Neuronal stem cell (in vitro differentiated cells): ENCODE measurements at regions not wholly inside any gene's neighbourhood (a gene's known extent, or its start where the extent isn't known, plus 50 kb on each side); places are given as distances from the start of the nearest gene placed in this dataset.

ENCODE experiments used
- DNase-seq: peaks from one replicate; pipeline ENCODE4 v3.0.0-alpha.2; 2013; ENCODE audit warnings: low spot score
- H2AFZ ChIP-seq: one replicate; pipeline ENCODE4 v1.6.1; 2013; ENCODE audit warnings: mild to moderate bottlenecking, low read length, inconsistent platforms
- H2AK5ac ChIP-seq: 2 replicates; pipeline ENCODE4 v1.6.1; 2013; ENCODE audit warnings: low read depth, mild to moderate bottlenecking, inconsistent platforms, low read length, moderate library complexity, mixed read lengths
- H2BK120ac ChIP-seq: 2 replicates; pipeline ENCODE4 v1.6.1; 2013; ENCODE audit warnings: low read depth, mild to moderate bottlenecking, inconsistent platforms, low read length, moderate library complexity, mixed read lengths
- H2BK12ac ChIP-seq: one replicate; pipeline ENCODE4 v1.6.1; 2013; ENCODE audit warnings: low read length, inconsistent platforms
- H2BK15ac ChIP-seq: 2 replicates; pipeline ENCODE4 v1.6.1; 2013; ENCODE audit warnings: mild to moderate bottlenecking, low read length, inconsistent platforms, mixed read lengths
- H2BK5ac ChIP-seq: one replicate; pipeline ENCODE4 v1.6.1; 2013; ENCODE audit warnings: inconsistent platforms, mild to moderate bottlenecking, low read length, moderate library complexity
- H3K14ac ChIP-seq: one replicate; pipeline ENCODE4 v1.6.1; 2013; ENCODE audit warnings: low read length, inconsistent platforms
- H3K18ac ChIP-seq: 2 replicates; pipeline ENCODE4 v1.6.1; 2013; ENCODE audit warnings: low read length, inconsistent platforms
- H3K23ac ChIP-seq: 2 replicates; pipeline ENCODE4 v1.6.1; 2013; ENCODE audit warnings: low read depth, mild to moderate bottlenecking, mixed read lengths, low read length, inconsistent platforms; ENCODE audit not compliant: poor library complexity
- H3K27ac ChIP-seq: replicated peaks from 3 replicates; pipeline ENCODE4 v1.5.1; 2013; ENCODE audit warnings: low read length, inconsistent platforms
- H3K27me3 ChIP-seq, 3 experiments: 2 replicates each; pipeline ENCODE4 v1.6.1; 2013; ENCODE audit warnings: low read length in 3 of 3, mild to moderate bottlenecking in 2 of 3, inconsistent platforms in 1 of 3, low read depth in 1 of 3, mixed read lengths in 1 of 3, moderate library complexity in 1 of 3; ENCODE audit not compliant: control insufficient read depth in 3 of 3, insufficient read depth in 3 of 3
- H3K36me3 ChIP-seq, 2 donors: replicated peaks in 1 of 2; 2 replicates each; pipeline ENCODE4 v1.6.1; 2013; ENCODE audit warnings: low read length in 2 of 2; ENCODE audit not compliant: control insufficient read depth in 2 of 2, insufficient read depth in 2 of 2
- H3K4ac ChIP-seq: 2 replicates; pipeline ENCODE4 v1.6.1; 2013; ENCODE audit warnings: inconsistent platforms, mild to moderate bottlenecking, low read length, moderate library complexity
- H3K4me1 ChIP-seq, 2 donors: 1 replicate in 1 of 2; 2 replicates in 1 of 2; pipeline ENCODE4 v1.6.1; 2013; ENCODE audit warnings: low read length in 2 of 2, low read depth in 1 of 2; ENCODE audit not compliant: control insufficient read depth in 2 of 2, insufficient read depth in 1 of 2
- H3K4me2 ChIP-seq: one replicate; pipeline ENCODE4 v1.6.1; 2013; ENCODE audit warnings: mild to moderate bottlenecking, low read length, inconsistent platforms; ENCODE audit not compliant: insufficient read depth, poor library complexity, severe bottlenecking
- H3K4me3 ChIP-seq, 2 donors: 2 replicates each; pipeline ENCODE4 v1.5.1; 2013; ENCODE audit warnings: low read length in 2 of 2, mild to moderate bottlenecking in 2 of 2, inconsistent platforms in 1 of 2, moderate library complexity in 1 of 2
- H3K79me1 ChIP-seq: one replicate; pipeline ENCODE4 v1.6.1; 2013; ENCODE audit warnings: low read depth, mild to moderate bottlenecking, inconsistent platforms, low read length, moderate library complexity
- H3K9ac ChIP-seq: one replicate; pipeline ENCODE4 v1.6.1; 2013; ENCODE audit warnings: mild to moderate bottlenecking, low read depth, low read length, inconsistent platforms; ENCODE audit not compliant: poor library complexity
- H3K9me3 ChIP-seq, 2 donors: replicated peaks in 1 of 2; 2 replicates each; pipeline versions ENCODE3 to v1.6.1; 2013; ENCODE audit warnings: low read length in 2 of 2, mild to moderate bottlenecking in 2 of 2, inconsistent platforms in 1 of 2, low read depth in 1 of 2, mixed read lengths in 1 of 2, moderate library complexity in 1 of 2; ENCODE audit not compliant: control insufficient read depth in 2 of 2, insufficient read depth in 1 of 2
- H4K8ac ChIP-seq: one replicate; pipeline ENCODE4 v1.6.1; 2013; ENCODE audit warnings: low read depth, mild to moderate bottlenecking, inconsistent platforms, low read length, moderate library complexity
- H4K91ac ChIP-seq: one replicate; pipeline ENCODE4 v1.6.1; 2013; ENCODE audit warnings: low read length, low read depth, mild to moderate bottlenecking, inconsistent platforms; ENCODE audit not compliant: poor library complexity
- WGBS, 2 donors: extraction: QIAGEN DNeasy Blood & Tissue Kit; methylation state at CpG; one replicate each; pipeline ENCODE4 v1.1.7; 2013; ENCODE audit warnings: missing lambda C conversion rate in 2 of 2, mixed read lengths in 1 of 2; ENCODE audit not compliant: insufficient read length in 2 of 2, insufficient replicate concordance in 1 of 2; ENCODE audit errors: extremely low coverage in 2 of 2; 5-methylcytosine and 5-hydroxymethylcytosine counted together

- Histone ChIP-seq H2BK5ac (no peak overlapping the region), H2AFZ (no peak overlapping the region), H2BK15ac (no peak overlapping the region), H3K14ac (no peak overlapping the region), H3K27ac (no peak overlapping the region), H3K4me3 (no peak overlapping the region), H3K4ac (no peak overlapping the region), H3K79me1 (no peaks in the 10 kb centered on the region), H3K23ac (no peak overlapping the region), H4K91ac (no peak overlapping the region), H2BK120ac (no peak overlapping the region), H3K9me3 (no peaks in the 10 kb centered on the region), H2BK12ac (no peak overlapping the region), H4K8ac (no peak overlapping the region), H3K27me3 (no peaks in the 10 kb centered on the region), H3K36me3 (no peaks in the 10 kb centered on the region), H3K4me2 (no peak overlapping the region), H3K4me1 (no peaks in the 10 kb centered on the region), H3K18ac (no peak overlapping the region), H2AK5ac (no peak overlapping the region), H3K9ac (no peak overlapping the region)
- DNase-seq: no peak
- no CpG with 5 or more reads among the region's 2 CpGs for WGBS, 2 donors
Measured at GRCh38 chr5:38168029-38168428, 90.3 kb upstream of the EGFLAM start.

GRCh38 chr5:38167562-38167996, 90.8 kb upstream of the EGFLAM start:
- no peak for DNase-seq
- Histone ChIP-seq H3K4me2 (no peak overlapping the region), H3K14ac (no peak overlapping the region), H3K9me3 (no peaks in the 10 kb centered on the region), H4K91ac (no peak overlapping the region), H3K23ac (no peak overlapping the region), H3K36me3 (no peaks in the 10 kb centered on the region), H3K4me3 (no peak overlapping the region), H2BK15ac (no peak overlapping the region), H2BK120ac (no peak overlapping the region), H3K79me1 (no peaks in the 10 kb centered on the region), H2AFZ (no peak overlapping the region), H2AK5ac (no peak overlapping the region), H3K4me1 (no peaks in the 10 kb centered on the region), H3K27me3 (no peaks in the 10 kb centered on the region), H3K4ac (no peak overlapping the region), H4K8ac (no peak overlapping the region), H3K18ac (no peak overlapping the region), H3K9ac (no peak overlapping the region), H2BK5ac (no peak overlapping the region), H2BK12ac (no peak overlapping the region), H3K27ac (no peak overlapping the region)
- no CpG with 5 or more reads among the region's 12 CpGs for WGBS, 2 donors

GRCh38 chr5:38166832-38167231, 91.5 kb upstream of the EGFLAM start:
- H4K8ac ChIP-seq: no peak overlapping the region
- no peak overlapping the region for H2BK15ac ChIP-seq

GRCh38 chr5:38165435-38165834, 92.9 kb upstream of the EGFLAM start:
- no peak overlapping the region for H3K23ac ChIP-seq
- H4K8ac ChIP-seq: no peak overlapping the region
- H3K9me3 ChIP-seq: no peaks in the 10 kb centered on the region
- H3K14ac ChIP-seq: no peak overlapping the region
- no peak overlapping the region for H3K27ac ChIP-seq
- no peaks in the 10 kb centered on the region for H3K4me1 ChIP-seq
- no peak overlapping the region for H3K4me2 ChIP-seq
- no peak overlapping the region for H2AK5ac ChIP-seq
- no peak overlapping the region for H3K4ac ChIP-seq
- H3K18ac ChIP-seq: no peak overlapping the region
- H2BK15ac ChIP-seq: no peak overlapping the region
- H3K4me3 ChIP-seq: no peak overlapping the region
- no CpG with 5 or more reads among the region's 12 CpGs for WGBS, 2 donors
- H3K36me3 ChIP-seq: no peaks in the 10 kb centered on the region
- H4K91ac ChIP-seq: no peak overlapping the region
- H3K27me3 ChIP-seq: no peaks in the 10 kb centered on the region
- no peak overlapping the region for H2BK120ac ChIP-seq
- DNase-seq: no peak
- no peak overlapping the region for H3K9ac ChIP-seq
- H2AFZ ChIP-seq: no peak overlapping the region
- H3K79me1 ChIP-seq: no peaks in the 10 kb centered on the region
- H2BK5ac ChIP-seq: no peak overlapping the region
- H2BK12ac ChIP-seq: no peak overlapping the region

More at GRCh38 chr5:38166832-38167231, 91.5 kb upstream of the EGFLAM start:
- no peak overlapping the region for H3K4me2 ChIP-seq
- no peak overlapping the region for H3K9ac ChIP-seq
- H2BK120ac ChIP-seq: no peak overlapping the region
- no peaks in the 10 kb centered on the region for H3K79me1 ChIP-seq
- DNase-seq: no peak
- no peak overlapping the region for H3K4ac ChIP-seq
- no peaks in the 10 kb centered on the region for H3K36me3 ChIP-seq
- no CpG with 5 or more reads among the region's 11 CpGs for WGBS, 2 donors
- H3K27ac ChIP-seq: no peak overlapping the region
- H2AK5ac ChIP-seq: no peak overlapping the region
- no peak overlapping the region for H2BK12ac ChIP-seq
- no peak overlapping the region for H3K14ac ChIP-seq
- H4K91ac ChIP-seq: no peak overlapping the region
- H2BK5ac ChIP-seq: no peak overlapping the region
- H3K27me3 ChIP-seq: no peaks in the 10 kb centered on the region
- H3K9me3 ChIP-seq: no peaks in the 10 kb centered on the region
- H3K23ac ChIP-seq: no peak overlapping the region
- H3K18ac ChIP-seq: no peak overlapping the region
- no peak overlapping the region for H3K4me3 ChIP-seq
- H2AFZ ChIP-seq: no peak overlapping the region
- no peaks in the 10 kb centered on the region for H3K4me1 ChIP-seq
